HG02885 (cell line): ENCODE measurements at regions not wholly inside any gene's neighbourhood (a gene's known extent, or its start where the extent isn't known, plus 50 kb on each side); places are given as distances from the start of the nearest gene placed in this dataset.
"Not testable (repeated sequence)": the region's sequence is repeated elsewhere in the genome, so short reads cannot be mapped to it uniquely, and the experiment has no call there.

ENCODE experiments used
- ATAC-seq: cut with Tn5 transposase; IDR thresholded peaks from one replicate; pipeline ENCODE4 v1.9.1; 2021; ENCODE audit warnings: mild to moderate bottlenecking; ENCODE audit not compliant: unreplicated experiment, poor library complexity

DNA sequence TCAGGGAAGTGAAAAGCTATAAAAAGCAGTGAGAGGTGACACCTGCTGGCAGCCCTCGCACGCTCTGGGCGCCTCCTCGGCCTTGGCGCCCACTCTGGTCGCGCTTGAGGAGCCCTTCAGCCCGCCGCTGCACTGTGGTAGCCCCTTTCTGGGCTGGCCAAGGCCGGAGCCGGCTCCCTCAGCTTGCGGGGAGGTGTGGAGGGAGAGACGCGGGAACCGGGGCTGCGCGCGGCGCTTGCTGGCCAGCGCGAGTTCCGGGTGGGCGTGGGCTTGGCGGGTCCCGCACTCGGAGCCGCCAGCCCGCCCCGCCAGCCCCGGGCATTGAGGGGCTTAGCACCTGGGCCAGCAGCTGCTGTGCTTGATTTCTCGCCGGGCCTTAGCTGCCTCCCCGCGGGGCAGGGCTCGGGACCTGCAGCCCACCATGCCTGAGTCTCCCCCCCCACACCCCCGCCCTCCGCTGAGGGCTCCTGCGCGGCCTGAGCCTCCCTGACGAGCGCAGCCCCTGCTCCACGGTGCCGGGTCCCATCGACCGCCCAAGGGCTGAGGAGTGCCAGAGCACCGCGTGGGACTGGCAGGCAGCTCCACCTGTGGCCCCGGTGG is 688.5 kb upstream of the CDH8 start:
- ATAC-seq: not testable (repeated sequence)

DNA sequence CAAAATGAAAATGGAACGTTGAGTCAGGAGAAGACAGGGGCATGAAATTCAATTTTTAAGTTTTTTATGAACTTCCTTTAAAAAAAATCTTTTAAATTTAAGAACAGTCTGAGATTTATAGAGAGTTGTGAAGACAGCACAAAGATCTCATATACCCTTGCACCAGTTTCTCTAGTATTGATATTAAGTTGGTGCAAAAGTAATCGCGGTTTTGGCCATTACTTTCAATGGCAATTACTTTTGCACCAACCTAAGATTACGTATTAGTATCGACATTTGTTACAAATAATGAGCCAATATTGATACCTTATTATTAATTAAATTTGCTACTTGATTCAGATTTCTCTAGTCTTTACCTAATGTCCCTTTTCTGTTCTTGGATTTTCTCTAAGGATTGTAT is 684.4 kb upstream of the CDH8 start:
- no peak for ATAC-seq

DNA sequence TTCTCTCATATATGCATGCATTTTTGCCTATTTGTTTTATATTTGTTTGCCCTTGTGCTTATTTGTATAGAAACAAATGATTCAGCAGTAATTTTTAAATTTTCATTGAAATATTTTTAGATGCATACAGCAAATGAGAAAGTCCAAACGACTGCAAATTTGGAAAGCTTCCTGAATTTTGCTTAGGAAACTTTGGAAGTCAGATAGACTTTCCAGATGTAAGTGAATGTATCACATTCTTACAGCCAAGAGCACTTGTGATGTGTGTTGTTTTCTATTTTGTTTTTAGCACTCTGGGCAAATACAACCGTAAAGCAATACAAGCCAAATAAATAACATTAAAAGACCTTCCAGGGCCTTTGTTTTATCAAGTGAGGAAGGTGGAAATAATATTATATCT is 680.8 kb upstream of the CDH8 start:
- no peak for ATAC-seq

DNA sequence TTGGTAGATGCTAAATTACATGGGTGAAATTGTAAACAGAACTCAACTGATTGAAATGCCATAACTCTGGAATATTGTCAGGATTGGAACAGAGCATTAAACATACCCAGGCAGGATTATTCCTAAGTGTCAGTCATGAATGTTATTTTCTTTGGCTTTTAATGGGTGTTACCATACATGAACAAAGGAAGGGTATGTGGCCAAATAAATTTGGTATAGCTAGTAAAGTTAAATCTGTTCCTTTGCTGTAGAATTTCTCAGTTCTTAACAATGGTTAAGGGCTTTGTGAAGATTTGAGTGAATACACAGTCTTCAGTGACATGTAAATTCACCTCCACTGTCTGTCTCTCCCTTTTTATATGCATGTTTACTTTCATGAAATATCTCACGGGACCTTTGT is 679.5 kb upstream of the CDH8 start:
- no peak for ATAC-seq

DNA sequence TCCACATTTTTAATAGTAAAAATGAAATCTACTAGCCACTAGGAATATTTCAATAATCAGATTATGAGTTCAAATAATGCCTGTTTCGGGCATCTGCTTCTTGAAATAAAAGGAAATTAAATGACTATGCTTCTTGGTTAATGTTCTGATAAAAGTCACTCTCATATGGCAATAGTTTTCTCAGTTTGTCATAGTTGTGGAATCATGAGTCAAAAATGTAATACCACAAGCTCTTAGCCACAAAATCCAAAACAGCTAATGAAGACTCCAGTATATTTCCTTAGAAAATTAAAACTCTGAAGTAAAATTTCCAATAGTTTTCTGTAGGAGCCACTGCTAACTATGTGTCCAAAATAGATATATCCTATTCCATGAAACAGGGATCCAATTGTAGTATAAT is 676.3 kb upstream of the CDH8 start:
- ATAC-seq: no peak

DNA sequence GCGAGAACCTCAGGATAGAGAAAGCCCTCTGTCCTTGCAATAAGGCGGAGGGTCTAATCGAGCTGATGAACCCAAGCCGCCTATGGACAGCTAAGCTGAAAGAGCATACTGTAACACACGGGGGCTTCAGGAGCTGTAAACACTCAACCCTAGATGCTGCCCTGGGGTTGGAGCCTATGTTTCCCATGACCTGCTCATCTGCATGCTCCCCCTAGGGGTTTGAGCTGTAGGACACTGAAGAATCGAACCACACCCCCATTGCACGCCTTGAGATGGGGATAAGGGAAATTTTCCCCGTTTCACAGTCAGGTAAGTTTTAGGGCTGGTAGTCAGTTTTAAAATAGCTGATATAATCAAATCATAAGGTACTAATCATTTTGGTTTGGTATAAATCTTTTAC is 675.6 kb upstream of the CDH8 start:
- no peak for ATAC-seq

DNA sequence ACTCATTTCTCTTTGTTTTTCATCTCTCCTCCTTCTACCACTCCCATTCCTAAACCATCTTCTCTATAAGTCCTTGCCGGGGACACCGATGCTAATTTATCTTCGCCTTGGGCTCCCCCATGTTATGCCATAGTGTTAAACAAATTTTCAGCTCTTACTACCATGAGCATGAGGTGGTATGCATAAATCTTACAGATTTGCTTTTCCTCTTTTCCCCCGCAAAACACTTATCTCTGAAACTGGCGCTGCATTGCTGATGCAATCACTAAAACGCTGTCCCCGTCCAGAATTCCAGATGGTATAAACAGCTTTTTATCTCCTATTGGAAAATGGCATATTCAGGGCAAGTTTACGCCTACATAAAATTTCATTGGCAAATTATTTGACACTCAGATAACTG is 673.6 kb upstream of the CDH8 start:
- ATAC-seq: no peak

DNA sequence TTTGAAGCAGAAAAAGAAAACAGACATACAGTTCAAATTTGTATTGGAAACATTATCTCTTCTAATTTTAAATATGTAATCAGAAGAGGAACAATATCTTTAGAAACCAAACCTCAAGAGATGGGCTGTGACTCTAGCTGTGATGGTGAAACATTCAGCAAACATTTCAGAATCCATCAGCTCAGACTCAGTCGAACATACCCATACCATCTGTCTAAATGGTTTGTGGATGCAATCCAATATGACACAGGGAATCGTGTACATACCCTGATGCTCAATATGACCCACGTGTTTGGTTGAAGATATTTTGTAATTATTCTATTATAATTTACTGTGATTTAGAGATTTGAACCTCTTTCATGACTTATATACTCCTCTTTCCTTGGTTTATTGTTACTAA is 665.2 kb upstream of the CDH8 start:
- no peak for ATAC-seq

DNA sequence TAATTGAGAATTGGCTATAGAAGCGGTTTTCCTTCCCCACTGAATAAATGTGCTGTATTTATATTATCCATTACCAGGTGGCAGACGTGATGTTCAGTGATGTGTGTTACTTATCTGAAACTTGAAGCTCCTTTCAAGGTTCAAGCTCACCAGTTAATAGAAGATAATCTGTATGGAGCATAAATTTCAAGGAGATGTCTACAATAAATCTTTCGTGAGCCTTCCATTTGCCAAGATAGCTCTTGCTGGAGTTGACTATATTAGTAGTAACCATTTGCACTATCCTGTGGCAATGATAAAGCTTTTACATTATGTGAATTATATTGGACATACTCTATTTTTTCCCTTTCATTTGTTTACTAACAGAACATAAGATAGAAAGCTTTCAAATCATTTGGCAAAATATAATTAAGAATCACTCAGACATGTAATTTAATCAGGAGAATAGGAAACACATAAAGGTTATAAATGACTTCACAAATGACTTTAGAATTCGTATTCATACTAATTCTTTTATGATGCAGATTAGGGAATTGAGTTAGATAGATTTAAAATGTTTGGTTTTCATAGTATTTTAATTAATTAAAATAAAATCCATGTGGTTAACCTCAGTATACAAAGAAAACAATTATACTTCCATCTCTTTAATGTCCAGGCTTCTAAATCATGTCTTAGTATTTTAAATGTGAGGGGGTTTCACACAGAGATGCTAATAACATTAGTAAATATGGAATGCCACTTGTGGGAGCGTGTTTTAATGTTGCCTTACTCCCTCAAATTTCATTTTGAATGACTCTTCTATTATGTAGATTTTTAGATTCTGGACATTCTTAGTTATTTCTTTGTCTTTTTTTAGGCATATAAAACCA is 664.4 kb upstream of the CDH8 start:
- no peak for ATAC-seq

DNA sequence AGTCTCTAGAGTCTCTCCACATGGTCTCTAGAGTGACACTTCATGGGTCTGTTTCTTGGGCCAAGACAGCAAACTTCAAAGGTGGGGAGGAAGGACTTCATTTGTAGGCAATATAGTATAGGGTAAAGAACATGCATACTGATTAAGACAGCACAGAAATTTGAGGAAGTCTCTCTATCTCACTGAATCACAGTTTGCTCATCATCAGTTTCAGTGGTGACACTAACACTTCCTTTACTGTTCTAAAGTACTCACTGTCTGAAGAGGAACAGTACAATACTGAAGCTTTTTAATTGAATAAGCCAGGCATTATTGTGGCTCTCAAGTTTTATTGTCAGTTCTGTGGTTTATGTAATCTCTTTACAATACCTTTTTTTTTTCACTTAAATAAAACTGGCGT is 656.4 kb upstream of the CDH8 start:
- peak; percentile 100 for ATAC-seq

DNA sequence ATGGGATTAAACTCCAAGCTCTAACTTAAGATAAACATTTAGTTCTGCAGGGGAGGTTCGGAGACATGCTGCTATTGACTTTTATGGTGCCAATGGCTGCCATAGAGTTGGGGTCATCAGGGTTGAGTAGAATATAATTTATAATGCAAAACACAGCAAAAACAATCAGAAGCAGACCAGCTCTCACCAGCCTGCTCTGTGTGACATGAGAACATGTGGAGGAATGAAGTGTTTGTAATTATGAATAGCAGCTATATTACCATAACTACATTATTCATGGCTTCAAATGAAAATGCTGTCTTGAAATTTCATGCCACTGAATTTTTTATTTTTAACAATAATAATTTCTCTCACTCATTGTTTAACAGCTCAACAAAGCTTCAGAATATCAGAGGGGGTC is 645.6 kb upstream of the CDH8 start:
- ATAC-seq: no peak

DNA sequence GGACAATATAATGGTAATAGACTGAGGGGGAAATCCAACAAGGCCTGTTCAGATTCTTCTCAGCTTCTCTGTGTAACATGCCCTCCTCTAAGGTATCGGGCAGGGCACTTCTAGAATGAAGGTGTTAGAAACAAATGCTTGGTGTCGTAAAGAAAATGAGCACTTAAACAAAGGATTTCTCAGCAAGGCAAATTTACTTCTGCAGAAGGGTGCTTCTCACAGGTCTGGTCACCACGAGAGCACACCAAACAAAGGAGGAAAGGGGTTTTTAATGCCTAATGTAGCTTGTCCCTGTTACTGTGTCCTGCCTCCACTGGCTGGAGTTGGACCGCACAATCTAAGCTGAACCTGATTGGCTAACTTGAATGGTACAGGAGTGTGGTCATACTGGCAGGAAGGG is 642.6 kb upstream of the CDH8 start:
- ATAC-seq: no peak

DNA sequence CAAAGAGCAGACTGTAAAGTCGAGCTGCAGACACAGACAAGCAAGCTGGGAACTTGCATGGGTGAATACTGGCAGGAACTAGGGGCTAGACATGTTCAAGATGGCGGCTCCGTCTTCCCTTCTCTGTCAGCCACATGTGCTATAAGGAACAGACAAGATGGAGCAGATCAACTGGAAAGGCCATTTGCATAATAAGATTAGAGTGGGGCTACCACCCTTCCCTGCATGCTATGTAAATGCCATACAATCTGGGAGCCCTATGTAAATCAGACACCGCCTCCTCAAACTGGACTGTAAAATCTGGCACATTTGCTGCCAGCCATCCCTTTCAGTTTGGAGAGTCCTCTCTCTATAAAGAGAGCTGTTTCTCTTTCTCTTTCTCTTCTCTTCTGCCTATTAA is 640.1 kb upstream of the CDH8 start:
- no peak for ATAC-seq

DNA sequence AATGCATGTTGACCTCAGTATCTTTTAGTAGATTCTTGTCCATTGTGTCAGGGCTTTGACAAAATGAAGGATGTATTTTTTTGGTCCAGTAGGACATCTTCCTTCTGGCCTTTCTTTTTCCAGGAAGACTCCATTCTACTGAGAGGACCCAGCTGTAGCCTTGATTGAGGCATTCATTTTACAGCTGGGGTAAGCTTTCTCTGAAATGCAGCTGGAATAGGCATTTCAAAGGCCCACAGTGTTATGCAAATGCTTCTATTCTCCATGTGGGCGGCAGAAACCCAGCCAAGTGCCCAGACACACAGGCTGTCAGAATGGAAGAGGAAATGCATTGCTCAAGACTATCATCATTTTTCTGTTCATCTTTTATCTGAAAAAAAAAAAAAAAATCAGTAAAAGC is 629.0 kb upstream of the CDH8 start:
- ATAC-seq: no peak

DNA sequence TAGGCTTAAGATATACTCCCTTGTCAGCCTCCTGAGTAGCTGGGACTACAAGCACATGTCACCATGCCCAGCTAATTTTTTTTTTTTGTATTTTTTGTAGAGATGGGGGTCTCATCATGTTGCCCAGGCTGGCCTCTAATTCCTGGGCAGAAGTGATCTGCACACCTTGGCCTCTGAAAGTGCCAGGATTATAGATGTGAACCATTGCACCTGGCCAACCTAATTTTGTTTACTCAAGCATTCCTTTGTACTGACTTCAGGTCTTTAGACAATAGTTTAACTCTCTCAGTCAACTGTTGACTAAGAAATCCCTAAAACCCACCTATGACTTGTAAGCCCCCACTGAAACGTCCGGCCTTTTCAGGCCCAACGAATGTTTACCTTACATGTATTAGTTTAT is 628.3 kb upstream of the CDH8 start:
- ATAC-seq: no peak

DNA sequence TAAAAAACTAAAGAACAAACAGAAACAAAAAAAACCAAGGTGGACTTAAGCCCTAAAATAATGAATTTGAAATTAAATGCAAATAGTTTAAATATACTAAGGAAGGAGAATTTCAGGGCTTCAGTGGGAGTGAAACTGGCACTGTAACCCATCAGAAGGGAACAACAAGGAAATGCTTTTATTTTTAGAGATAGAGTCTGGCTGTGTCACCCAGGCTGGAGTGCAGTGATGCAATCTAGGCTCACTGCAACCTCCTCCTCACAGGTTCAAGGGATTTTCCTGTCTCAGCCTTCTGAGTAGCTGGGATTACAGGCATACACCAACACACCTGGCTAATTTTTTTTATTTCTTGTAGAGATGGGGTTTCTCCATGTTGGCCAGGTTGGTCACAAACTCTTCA is 625.2 kb upstream of the CDH8 start:
- ATAC-seq: no peak

DNA sequence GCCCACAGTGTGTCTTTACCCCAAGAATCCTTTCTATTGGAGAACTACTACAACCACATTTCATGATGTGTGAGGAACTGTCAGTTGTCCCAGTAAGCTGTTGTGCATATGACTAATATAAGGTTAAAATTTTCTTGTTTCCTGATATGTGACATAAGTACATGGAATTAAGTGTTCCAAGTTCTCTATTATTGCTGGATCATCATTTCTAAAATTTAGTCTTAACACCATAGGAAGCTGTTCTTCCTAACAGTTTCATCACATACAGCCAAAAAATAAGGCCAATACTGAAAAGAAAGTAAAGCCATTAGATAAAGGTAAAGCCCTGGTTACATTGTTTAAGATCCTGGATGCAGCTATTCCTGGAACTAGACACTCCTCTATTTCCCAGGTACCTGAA is 620.9 kb upstream of the CDH8 start:
- ATAC-seq: no peak

DNA sequence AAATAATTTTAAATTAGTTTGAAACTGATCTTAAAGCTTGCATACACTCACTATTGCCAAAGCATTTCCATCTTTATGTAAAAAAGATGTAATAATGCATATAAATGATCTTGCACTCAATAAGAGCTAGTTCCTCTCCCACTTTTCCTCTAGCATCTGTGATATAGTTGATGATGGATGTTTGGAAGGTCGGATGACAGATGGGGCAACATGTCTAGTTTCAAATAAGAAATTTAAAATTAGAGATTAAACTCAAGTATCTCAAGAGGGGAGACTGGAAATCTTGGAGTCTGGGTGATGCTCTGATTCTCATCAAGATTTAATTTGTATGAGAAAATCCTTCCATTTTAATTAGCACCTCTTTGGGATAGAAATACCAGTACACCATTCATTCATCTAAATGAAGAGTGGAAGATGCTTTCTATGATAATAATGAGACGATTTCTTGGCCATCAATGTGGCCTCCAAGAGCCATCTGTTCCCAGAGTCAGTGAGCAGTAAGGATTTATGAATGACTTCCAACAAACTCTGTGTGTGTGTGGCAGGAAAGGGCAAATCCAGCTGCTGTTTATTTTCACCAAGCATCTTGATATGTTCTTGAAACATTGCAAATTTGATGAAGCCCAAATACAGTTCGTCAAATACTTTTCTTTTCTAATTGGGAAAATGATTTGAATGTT is 616.3 kb upstream of the CDH8 start:
- ATAC-seq: no peak

DNA sequence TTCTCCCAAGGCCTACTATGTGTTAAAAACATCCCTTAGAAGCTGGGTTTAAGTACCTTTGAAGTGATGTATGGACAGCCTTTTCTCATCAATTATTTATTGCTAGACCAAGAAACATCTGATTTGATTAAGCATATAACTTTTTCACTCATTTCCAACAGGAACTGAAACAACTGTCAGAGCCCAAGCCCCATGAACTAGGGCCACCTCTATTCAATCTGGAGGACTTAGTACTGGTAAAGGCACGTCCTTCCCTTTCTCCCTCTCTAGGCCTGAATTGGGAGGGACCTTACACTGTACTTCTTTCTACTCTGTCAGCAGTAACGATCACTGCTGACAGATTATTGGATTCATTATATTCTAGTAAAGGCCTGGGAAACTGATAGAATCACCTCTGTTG is 612.0 kb upstream of the CDH8 start:
- ATAC-seq: no peak

DNA sequence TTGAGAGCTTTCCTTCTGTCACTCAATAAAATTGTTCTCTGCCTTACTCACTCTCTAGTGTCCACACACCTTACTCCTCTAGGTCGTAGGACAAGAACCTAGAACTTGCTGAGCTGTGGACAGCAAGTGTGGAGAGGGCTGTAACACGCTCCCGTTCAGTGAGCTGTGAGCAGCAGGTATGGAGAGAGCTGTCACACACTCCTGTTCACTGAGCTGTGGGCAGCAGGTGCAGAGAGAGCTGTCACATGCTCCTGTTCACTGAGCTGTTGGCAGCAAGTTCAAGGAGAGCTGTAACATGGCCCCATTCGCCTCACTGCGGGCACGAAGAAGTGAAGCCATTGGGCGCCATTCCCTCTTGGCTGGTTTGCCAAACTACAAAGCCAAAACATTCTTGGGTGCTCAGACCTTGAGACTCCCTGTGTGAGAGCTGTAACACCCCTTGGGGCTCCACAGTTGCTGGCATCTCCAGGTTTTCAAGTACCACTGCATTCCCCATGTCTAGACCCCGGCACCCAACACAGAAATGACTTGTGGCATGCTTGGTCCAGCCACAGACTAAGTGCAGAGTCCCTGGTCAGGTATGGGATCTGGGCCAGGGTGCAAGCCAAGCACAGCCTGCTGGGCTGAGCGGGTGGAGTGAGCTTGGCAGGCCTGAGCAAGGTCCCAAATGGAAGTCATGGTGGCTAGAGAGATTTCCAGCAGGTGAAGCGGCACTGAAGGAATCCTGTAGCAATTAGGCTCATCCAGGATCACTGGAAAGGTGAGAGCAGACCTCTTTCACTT is 608.0 kb upstream of the CDH8 start:
- ATAC-seq: no peak

DNA sequence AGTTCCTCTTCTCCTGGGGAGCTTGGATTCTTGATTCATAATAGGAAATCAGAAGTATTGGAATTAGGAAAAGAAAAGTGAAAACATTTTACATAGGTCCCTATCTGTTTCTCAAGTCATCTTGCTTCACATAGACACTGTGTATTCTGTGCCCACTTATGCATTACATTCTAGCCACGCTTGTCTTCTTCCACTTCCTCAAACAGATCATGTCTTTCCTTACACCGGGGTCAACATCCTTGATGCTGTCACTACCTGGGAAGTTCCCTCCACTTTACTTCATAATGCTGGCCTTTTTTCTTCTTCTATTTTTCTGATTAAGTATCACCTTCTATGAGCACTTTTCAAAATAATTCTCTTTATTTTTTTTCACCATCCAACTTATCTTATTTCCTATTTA is 606.4 kb upstream of the CDH8 start:
- ATAC-seq: peak; percentile 27
